GM12878 (cell line): ENCODE measurements at regions not wholly inside any gene's neighbourhood (a gene's known extent, or its start where the extent isn't known, plus 50 kb on each side); places are given as distances from the start of the nearest gene placed in this dataset.

Source experiments
- BCL3 ChIP-seq: IDR thresholded peaks from 2 replicates; pipeline ENCODE4 v1.6.1; 2011; ENCODE audit warnings: borderline replicate concordance, low read depth, mild to moderate bottlenecking, moderate library complexity, low read length; ENCODE audit not compliant: insufficient read depth, poor library complexity, severe bottlenecking
- CBFB ChIP-seq: IDR thresholded peaks from 2 replicates; pipeline ENCODE4 v1.6.1; 2016; ENCODE audit warnings: antibody characterized with exemption, low read depth
- HDAC6 ChIP-seq: fragments of 200-600 bp; sonication (generic); IDR thresholded peaks from one replicate; pipeline ENCODE4 v1.8.0; 2017; ENCODE audit warnings: antibody characterized with exemption; ENCODE audit not compliant: unreplicated experiment
- IKZF1 ChIP-seq: fragments of 450-650 bp; conservative IDR thresholded peaks from 2 replicates; pipeline ENCODE4 v1.6.1; 2017; ENCODE audit warnings: antibody characterized with exemption, mild to moderate bottlenecking
- MTA2 ChIP-seq: fragments of 450-650 bp; IDR thresholded peaks from 2 replicates; pipeline ENCODE4 v1.6.1; 2016; ENCODE audit warnings: low read depth, mild to moderate bottlenecking, moderate library complexity
- MYB ChIP-seq: fragments of 150-350 bp; IDR thresholded peaks from 2 replicates; pipeline ENCODE4 v1.6.1; 2014; ENCODE audit warnings: mild to moderate bottlenecking, low read depth, low read length, borderline replicate concordance
- RCOR1 ChIP-seq: conservative IDR thresholded peaks from 2 replicates; pipeline ENCODE4 v1.6.1; 2012; ENCODE audit warnings: low read depth, low read length, improper control_type of control experiment
- SPI1 ChIP-seq: IDR thresholded peaks from 2 replicates; pipeline ENCODE4 v1.6.1; 2011; ENCODE audit warnings: low read depth, mild to moderate bottlenecking, low read length, moderate library complexity, borderline replicate concordance; ENCODE audit not compliant: insufficient read depth
- TBL1XR1 ChIP-seq: IDR thresholded peaks from 2 replicates; pipeline ENCODE4 v1.6.1; 2012; ENCODE audit warnings: low read depth, low read length, improper control_type of control experiment
- ZBTB33 ChIP-seq: fragments of 450-650 bp; IDR thresholded peaks from 2 replicates; pipeline ENCODE4 v1.6.1; 2017; ENCODE audit warnings: mild to moderate bottlenecking
- ZNF207 ChIP-seq: fragments of 450-650 bp; IDR thresholded peaks from 2 replicates; pipeline ENCODE4 v1.6.1; 2014; ENCODE audit warnings: antibody characterized with exemption, mild to moderate bottlenecking, borderline replicate concordance

GRCh38 chr1:37262439-37263170 lies 211.8 kb upstream of the ZC3H12A start (continued):
- no peak for TF ChIP-seq ZBTB33
- no peak for TF ChIP-seq RCOR1
- no peak for TF ChIP-seq ZNF207
- TF ChIP-seq BCL3, result no peak
- no peak for TF ChIP-seq MTA2
- TF ChIP-seq IKZF1, result no peak
- no peak for TF ChIP-seq SPI1
- TF ChIP-seq TBL1XR1, result no peak
- TF ChIP-seq HDAC6, result no peak
- TF ChIP-seq CBFB, result no peak
- TF ChIP-seq MYB, result no peak
